ENCODE measurements at regions not wholly inside any gene's neighbourhood (a gene's known extent, or its start where the extent isn't known, plus 50 kb on each side); places are given as distances from the start of the nearest gene placed in this dataset.

GRCh38 chr1:234713859-234714258, 103.9 kb upstream of the IRF2BP2 start:
- H3K9me3 Mint-ChIP-seq: no peaks in the 10 kb centered on the region
- H3K27ac ChIP-seq (ENCODE audit: low read depth, low read length): no peak overlapping the region
- H3K27me3 Mint-ChIP-seq: peaks cover 0 to 1% of the 10 kb centered on the region in 2 donors
- no peak for DNase-seq
- H3K27ac Mint-ChIP-seq: peak overlapping the region in 1 of 8 donors; percentile 49
- no peaks in the 10 kb centered on the region for H3K27me3 ChIP-seq (ENCODE audit: insufficient read depth, low read length, poor library complexity, severe bottlenecking)
- H3K36me3 Mint-ChIP-seq: no peaks in the 10 kb centered on the region
- POLR2A ChIA-PET: interaction anchor here (1.4 kb wide), 1 partner anchor 10 kb away, joined by 5 read pairs; no protein-coding TSS in a partner anchor
- CTCF ChIA-PET: no interaction called here
- no peaks in the 10 kb centered on the region for H3K36me3 ChIP-seq (ENCODE audit: insufficient read depth, low read length)
- H3K4me1 Mint-ChIP-seq: peaks cover 0 to 1% (median 0%) of the 10 kb centered on the region in 3 donors
- H3K9me3 ChIP-seq (ENCODE audit: low read length): no peaks in the 10 kb centered on the region
- H3K4me3 ChIP-seq (ENCODE audit: low read length): no peak overlapping the region
- no peak overlapping the region for H3K4me3 Mint-ChIP-seq
- H3K4me1 ChIP-seq (ENCODE audit: insufficient read depth, low read length): no peaks in the 10 kb centered on the region

DNA sequence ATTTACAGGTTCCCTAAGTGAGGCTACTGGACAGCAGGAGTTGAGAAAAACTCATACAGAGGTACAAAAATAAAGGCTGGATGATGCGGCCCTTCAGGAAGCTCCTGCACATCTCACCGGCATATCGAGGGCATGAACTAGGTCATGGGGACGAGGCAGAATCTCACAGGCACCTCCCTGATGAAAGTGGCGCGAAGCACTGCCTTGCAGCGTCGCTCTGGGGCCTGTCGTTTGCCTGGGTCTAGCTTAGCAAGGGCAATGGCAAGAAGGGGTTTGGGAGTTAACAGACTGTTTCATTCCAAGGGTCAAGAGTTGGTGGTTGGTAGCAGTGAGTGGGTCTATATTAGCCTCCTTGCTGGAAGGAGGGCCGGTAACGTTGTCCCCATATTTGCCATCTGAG, 103.5 kb upstream of the IRF2BP2 start:
- Histone ChIP-seq H3K4me3 (ENCODE audit: low read length) (no peak overlapping the region), H3K4me1 (ENCODE audit: insufficient read depth, low read length) (no peaks in the 10 kb centered on the region), H3K36me3 (ENCODE audit: insufficient read depth, low read length) (no peaks in the 10 kb centered on the region), H3K27me3 (ENCODE audit: insufficient read depth, low read length, poor library complexity, severe bottlenecking) (no peaks in the 10 kb centered on the region), H3K9me3 (ENCODE audit: low read length) (no peaks in the 10 kb centered on the region), H3K27ac (ENCODE audit: low read depth, low read length) (no peak overlapping the region)
- H3K36me3 Mint-ChIP-seq: no peaks in the 10 kb centered on the region
- H3K4me1 Mint-ChIP-seq: peaks cover 0 to 5% (median 0%) of the 10 kb centered on the region in 3 donors
- H3K9me3 Mint-ChIP-seq: no peaks in the 10 kb centered on the region
- peak overlapping the region in 1 of 8 donors; percentile 49 for H3K27ac Mint-ChIP-seq
- ChIA-PET CTCF (interaction anchor here (1.2 kb wide), 1 partner anchor 17 kb away, joined by 3 read pairs; no protein-coding TSS in a partner anchor), POLR2A (interaction anchor here (1.4 kb wide), 1 partner anchor 11 kb away, joined by 5 read pairs; no protein-coding TSS in a partner anchor)
- H3K27me3 Mint-ChIP-seq: peaks cover 0 to 1% of the 10 kb centered on the region in 2 donors
- no peak overlapping the region for H3K4me3 Mint-ChIP-seq
- DNase-seq: no peak

GRCh38 chr1:234712891-234713305, 102.9 kb upstream of the IRF2BP2 start:
- no peaks in the 10 kb centered on the region for H3K4me1 ChIP-seq (ENCODE audit: insufficient read depth, low read length)
- no peaks in the 10 kb centered on the region for H3K27me3 ChIP-seq (ENCODE audit: insufficient read depth, low read length, poor library complexity, severe bottlenecking)
- Mint-ChIP-seq H3K36me3 (no peaks in the 10 kb centered on the region), H3K4me3 (no peak overlapping the region), H3K9me3 (no peaks in the 10 kb centered on the region), H3K27me3 (peaks cover 0 to 1% of the 10 kb centered on the region in 2 donors), H3K4me1 (peaks cover 0 to 9% (median 0%) of the 10 kb centered on the region in 3 donors), H3K27ac (no peak overlapping the region)
- POLR2A ChIA-PET: interaction anchor here (1.4 kb wide), 1 partner anchor 11 kb away, joined by 5 read pairs; no protein-coding TSS in a partner anchor
- H3K27ac ChIP-seq (ENCODE audit: low read depth, low read length): no peak overlapping the region
- DNase-seq: no peak
- no peaks in the 10 kb centered on the region for H3K9me3 ChIP-seq (ENCODE audit: low read length)
- CTCF ChIA-PET: interaction anchor here (1.2 to 1.3 kb wide), 2 partner anchors 11 to 16 kb away, joined by 3 read pairs; no protein-coding TSS in a partner anchor
- H3K36me3 ChIP-seq (ENCODE audit: insufficient read depth, low read length): no peaks in the 10 kb centered on the region
- H3K4me3 ChIP-seq (ENCODE audit: low read length): no peak overlapping the region

DNA sequence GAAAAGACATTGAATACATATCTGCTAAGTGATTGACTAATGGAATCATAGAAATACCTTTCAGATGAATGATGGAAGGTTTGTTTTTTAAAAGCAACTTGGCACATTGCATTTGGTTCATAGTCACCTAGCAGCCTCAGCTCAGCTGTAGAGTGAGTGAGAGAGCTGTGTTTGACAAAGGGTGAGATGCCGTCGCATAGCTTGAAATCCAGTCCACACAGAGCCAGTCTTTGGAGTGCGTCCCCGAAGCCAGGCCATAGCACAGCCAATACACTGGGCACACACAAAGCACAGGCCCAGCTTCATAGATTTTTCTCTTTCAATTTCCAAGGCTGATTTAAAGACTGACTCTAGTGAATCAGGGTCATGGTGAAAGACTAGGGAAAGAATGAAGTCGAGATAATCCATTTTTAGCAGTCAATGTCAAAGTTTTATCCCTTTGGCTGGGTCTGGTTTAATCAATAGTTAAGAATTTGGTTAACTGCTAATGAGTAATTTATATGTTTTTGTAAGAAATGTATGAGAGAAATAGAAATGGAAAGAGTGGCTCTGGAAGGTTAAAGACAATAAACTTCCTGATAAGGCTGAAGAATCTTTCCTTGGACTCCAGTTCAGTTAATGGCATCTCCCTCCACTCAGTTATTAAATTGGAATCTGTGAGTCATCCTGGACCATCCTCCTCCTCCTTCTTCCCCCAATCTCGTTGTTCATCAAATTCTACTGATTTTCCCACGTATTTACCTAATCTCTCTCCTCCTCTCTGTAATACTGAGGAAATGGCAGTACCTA, 101.2 kb upstream of the IRF2BP2 start:
- ChIA-PET CTCF (interaction anchor here (0.8 kb wide), 1 partner anchor 13 kb away, joined by 4 read pairs; no protein-coding TSS in a partner anchor), POLR2A (no interaction called here)
- H3K27me3 ChIP-seq (ENCODE audit: insufficient read depth, low read length, poor library complexity, severe bottlenecking): no peaks in the 10 kb centered on the region
- Mint-ChIP-seq H3K4me1 (peaks cover under 1 to 10% (median 1%) of the 10 kb centered on the region in 3 donors), H3K4me3 (no peak overlapping the region), H3K27ac (peak overlapping the region in 1 of 8 donors; percentile 6), H3K36me3 (no peaks in the 10 kb centered on the region), H3K27me3 (peaks cover 0 to 1% of the 10 kb centered on the region in 2 donors), H3K9me3 (no peaks in the 10 kb centered on the region)
- no peaks in the 10 kb centered on the region for H3K9me3 ChIP-seq (ENCODE audit: low read length)
- H3K27ac ChIP-seq (ENCODE audit: low read depth, low read length): no peak overlapping the region
- H3K36me3 ChIP-seq (ENCODE audit: insufficient read depth, low read length): no peaks in the 10 kb centered on the region
- DNase-seq: no peak
- no peak overlapping the region for H3K4me3 ChIP-seq (ENCODE audit: low read length)
- no peaks in the 10 kb centered on the region for H3K4me1 ChIP-seq (ENCODE audit: insufficient read depth, low read length)

DNA sequence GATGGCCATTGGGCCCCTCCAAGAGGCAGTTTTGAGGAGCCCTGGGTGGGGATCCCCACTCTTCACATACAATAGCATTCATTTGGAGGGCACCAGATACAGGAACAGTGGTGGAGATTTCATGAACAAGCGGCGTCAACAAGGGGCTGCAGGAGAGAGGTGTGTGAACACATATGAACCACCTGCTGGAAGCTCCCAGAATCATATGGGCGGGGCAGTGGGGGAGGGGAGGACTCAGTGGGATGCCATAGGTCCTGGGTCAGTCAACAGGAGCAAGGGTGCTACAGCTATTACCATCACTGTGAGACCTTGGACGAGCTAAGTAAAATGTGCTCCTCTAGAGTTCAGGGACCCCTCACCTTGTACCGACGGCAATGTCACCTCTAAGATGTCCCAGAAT, 100.4 kb upstream of the IRF2BP2 start:
- Mint-ChIP-seq H3K4me3 (no peak overlapping the region), H3K36me3 (no peaks in the 10 kb centered on the region), H3K27ac (no peak overlapping the region), H3K27me3 (no peaks in the 10 kb centered on the region), H3K9me3 (no peaks in the 10 kb centered on the region), H3K4me1 (peaks cover 7 to 18% (median 9%) of the 10 kb centered on the region in 3 donors)
- H3K27me3 ChIP-seq (ENCODE audit: insufficient read depth, low read length, poor library complexity, severe bottlenecking): no peaks in the 10 kb centered on the region
- POLR2A ChIA-PET: no interaction called here
- H3K27ac ChIP-seq (ENCODE audit: low read depth, low read length): no peak overlapping the region
- no peaks in the 10 kb centered on the region for H3K36me3 ChIP-seq (ENCODE audit: insufficient read depth, low read length)
- H3K4me3 ChIP-seq (ENCODE audit: low read length): no peak overlapping the region
- CTCF ChIA-PET: interaction anchor here (0.8 kb wide), 1 partner anchor 14 kb away, joined by 4 read pairs; no protein-coding TSS in a partner anchor
- no peaks in the 10 kb centered on the region for H3K9me3 ChIP-seq (ENCODE audit: low read length)
- no peak for DNase-seq
- H3K4me1 ChIP-seq (ENCODE audit: insufficient read depth, low read length): no peaks in the 10 kb centered on the region

GRCh38 chr1:234709473-234710228, 99.7 kb upstream of the IRF2BP2 start:
- POLR2A ChIA-PET: no interaction called here
- no peaks in the 10 kb centered on the region for H3K9me3 ChIP-seq (ENCODE audit: low read length)
- H3K27ac Mint-ChIP-seq: no peak overlapping the region
- H3K36me3 Mint-ChIP-seq: no peaks in the 10 kb centered on the region
- no peaks in the 10 kb centered on the region for H3K9me3 Mint-ChIP-seq
- H3K27ac ChIP-seq (ENCODE audit: low read depth, low read length): no peak overlapping the region
- H3K27me3 Mint-ChIP-seq: no peaks in the 10 kb centered on the region
- H3K36me3 ChIP-seq (ENCODE audit: insufficient read depth, low read length): no peaks in the 10 kb centered on the region
- H3K4me1 Mint-ChIP-seq: peaks cover 8 to 23% (median 11%) of the 10 kb centered on the region in 3 donors
- H3K4me1 ChIP-seq (ENCODE audit: insufficient read depth, low read length): no peaks in the 10 kb centered on the region
- H3K4me3 Mint-ChIP-seq: no peak overlapping the region
- no peaks in the 10 kb centered on the region for H3K27me3 ChIP-seq (ENCODE audit: insufficient read depth, low read length, poor library complexity, severe bottlenecking)
- H3K4me3 ChIP-seq (ENCODE audit: low read length): no peak overlapping the region
- DNase-seq: no peak
- CTCF ChIA-PET: no interaction called here

GRCh38 chr1:234708700-234709395, 98.9 kb upstream of the IRF2BP2 start:
- Mint-ChIP-seq H3K4me1 (peaks cover 8 to 23% (median 11%) of the 10 kb centered on the region in 3 donors), H3K9me3 (no peaks in the 10 kb centered on the region), H3K4me3 (no peak overlapping the region), H3K27me3 (no peaks in the 10 kb centered on the region), H3K27ac (no peak overlapping the region), H3K36me3 (no peaks in the 10 kb centered on the region)
- Histone ChIP-seq H3K4me1 (ENCODE audit: insufficient read depth, low read length) (no peaks in the 10 kb centered on the region), H3K27me3 (ENCODE audit: insufficient read depth, low read length, poor library complexity, severe bottlenecking) (no peaks in the 10 kb centered on the region), H3K4me3 (ENCODE audit: low read length) (no peak overlapping the region), H3K9me3 (ENCODE audit: low read length) (no peaks in the 10 kb centered on the region), H3K36me3 (ENCODE audit: insufficient read depth, low read length) (no peaks in the 10 kb centered on the region), H3K27ac (ENCODE audit: low read depth, low read length) (no peak overlapping the region)
- ChIA-PET POLR2A (no interaction called here), CTCF (no interaction called here)
- DNase-seq: no peak

Data from CD8-positive, alpha-beta memory T cell (primary cell).